ENCODE measurements at regions not wholly inside any gene's neighbourhood (a gene's known extent, or its start where the extent isn't known, plus 50 kb on each side); places are given as distances from the start of the nearest gene placed in this dataset.
A peak's percentile ranks its signal among the peaks of the same experiment; 100 is the strongest.
"Not testable (repeated sequence)": the region's sequence is repeated elsewhere in the genome, so short reads cannot be mapped to it uniquely, and the experiment has no call there.

- intact Hi-C loops (cut with DNase I); DNase-seq: not testable (repeated sequence)
Measured at GRCh38 chr17:20387549-20387948, 79.8 kb downstream of the LGALS9B start.

- intact Hi-C loops (cut with DNase I), result not testable (repeated sequence)
- DNase-seq, result peak in 35 of 42 donors; percentile 3 to 63 (median 22)
Measured at GRCh38 chr17:20381358-20382300, 85.7 kb downstream of the LGALS9B start.

GRCh38 chr17:20380625-20381024 lies 86.7 kb downstream of the LGALS9B start:
- intact Hi-C loops (cut with DNase I); DNase-seq: not testable (repeated sequence)

GRCh38 chr17:20379251-20379650 lies 88.1 kb downstream of the LGALS9B start:
- DNase-seq; intact Hi-C loops (cut with DNase I): not testable (repeated sequence)

- DNase-seq, result peak in 3 of 42 donors; percentile 2 to 47 (median 6)
- intact Hi-C loops (cut with DNase I), result not testable (repeated sequence)
Measured at GRCh38 chr17:20376642-20377041, 90.7 kb downstream of the LGALS9B start.

- DNase-seq; intact Hi-C loops (cut with DNase I): not testable (repeated sequence)
Measured at GRCh38 chr17:20375745-20376144, 91.6 kb downstream of the LGALS9B start.
